ENCODE measurements at regions not wholly inside any gene's neighbourhood (a gene's known extent, or its start where the extent isn't known, plus 50 kb on each side); places are given as distances from the start of the nearest gene placed in this dataset.

GRCh38 chr6:169880516-169880915 is 129.1 kb downstream of the ERMARD start:
- DNase-seq: no peak

GRCh38 chr6:169869301-169869700 is 117.9 kb downstream of the ERMARD start:
- DNase-seq: no peak

GRCh38 chr6:169868458-169868857 is 117.0 kb downstream of the ERMARD start:
- DNase-seq: no peak

- DNase-seq: no peak
Measured at GRCh38 chr6:169867751-169868191, 116.3 kb downstream of the ERMARD start.

GRCh38 chr6:169866668-169867521 is 115.5 kb downstream of the ERMARD start:
- DNase-seq: no peak

GRCh38 chr6:169866140-169866534 is 114.7 kb downstream of the ERMARD start:
- no peak for DNase-seq

- DNase-seq: no peak
Measured at GRCh38 chr6:169865346-169866139, 114.1 kb downstream of the ERMARD start.

- no peak for DNase-seq
Measured at GRCh38 chr6:169864148-169865020, 113.0 kb downstream of the ERMARD start.

GRCh38 chr6:169863710-169864109 is 112.3 kb downstream of the ERMARD start:
- no peak for DNase-seq

GRCh38 chr6:169862892-169863525 is 111.6 kb downstream of the ERMARD start:
- no peak for DNase-seq

- no peak for DNase-seq
Measured at GRCh38 chr6:169862043-169862891, 110.8 kb downstream of the ERMARD start.

- no peak for DNase-seq
Measured at GRCh38 chr6:169861431-169862042, 110.1 kb downstream of the ERMARD start.

GRCh38 chr6:169859978-169860703 is 108.7 kb downstream of the ERMARD start:
- no peak for DNase-seq

GRCh38 chr6:169859401-169859977 is 108.1 kb downstream of the ERMARD start:
- DNase-seq: no peak

GRCh38 chr6:169858935-169859351 is 107.5 kb downstream of the ERMARD start:
- DNase-seq: no peak

- DNase-seq: no peak
Measured at GRCh38 chr6:169858293-169858934, 107.0 kb downstream of the ERMARD start.

- DNase-seq: no peak
Measured at GRCh38 chr6:169857343-169858292, 106.2 kb downstream of the ERMARD start.

Measured in NCI-H1694 (cell line).